H1 (cell line): ENCODE measurements at regions not wholly inside any gene's neighbourhood (a gene's known extent, or its start where the extent isn't known, plus 50 kb on each side); places are given as distances from the start of the nearest gene placed in this dataset.

Source experiments
- CTCF ChIA-PET: fragments of 300-600 bp; sonication (Branson Sonifier 250); formaldehyde crosslinking; loops from one replicate; lab custom pipeline; 2021; ENCODE audit not compliant: partially characterized antibody; lab: Charles Lee
- POLR2A ChIA-PET: fragments of 300-600 bp; sonication (Branson Sonifier 250); formaldehyde crosslinking; loops from one replicate; lab custom pipeline; 2021; ENCODE audit warnings: inconsistent platforms; ENCODE audit not compliant: partially characterized antibody; lab: Charles Lee
- DNase-seq, 2 experiments: peaks; one replicate each; pipeline versions ENCODE4 v3.0.0 to v3.0.0-alpha.2; 2010 to 2022; ENCODE audit warnings: low spot score in 2 of 2, low read depth in 1 of 2, mixed read lengths in 1 of 2
- FAIRE-seq: peaks from 2 replicates; lab custom pipeline; 2011; peaks lifted over from hg19 to GRCh38; lab: Jason Lieb, UNC
- H2AFZ ChIP-seq: 2 replicates; pipeline ENCODE4 v1.8.1; 2012; ENCODE audit warnings: low read length, inconsistent platforms
- H2AK5ac ChIP-seq: 2 replicates; pipeline ENCODE4 v1.6.1; 2013; ENCODE audit warnings: low read depth, low read length
- H2BK120ac ChIP-seq: replicated peaks from 2 replicates; pipeline ENCODE3; 2013; ENCODE audit warnings: low read depth, low read length, inconsistent platforms
- H2BK12ac ChIP-seq: 2 replicates; pipeline ENCODE4 v1.6.1; 2013; ENCODE audit warnings: low read depth, low read length
- H2BK15ac ChIP-seq: 2 replicates; pipeline ENCODE4 v1.6.1; 2013; ENCODE audit warnings: low read length
- H2BK20ac ChIP-seq: 2 replicates; pipeline ENCODE4 v1.6.1; 2013; ENCODE audit warnings: low read length
- H2BK5ac ChIP-seq: 2 replicates; pipeline ENCODE4 v1.6.1; 2013; ENCODE audit warnings: low read depth, low read length
- H3K14ac ChIP-seq: 2 replicates; pipeline ENCODE4 v1.6.1; 2013; ENCODE audit warnings: inconsistent platforms; ENCODE audit not compliant: insufficient read length
- H3K18ac ChIP-seq: 2 replicates; pipeline ENCODE4 v1.6.1; 2013; ENCODE audit warnings: low read length; ENCODE audit errors: extremely low read depth
- H3K23ac ChIP-seq: 2 replicates; pipeline ENCODE4 v1.6.1; 2013; ENCODE audit warnings: inconsistent platforms; ENCODE audit not compliant: insufficient read length
- H3K23me2 ChIP-seq: 2 replicates; pipeline ENCODE4 v1.6.1; 2013; ENCODE audit warnings: low read depth, low read length
- H3K27ac ChIP-seq: 2 replicates; pipeline ENCODE4 v1.6.1; 2011; ENCODE audit warnings: low read depth, low read length, inconsistent platforms
- H3K27me3 ChIP-seq, 4 experiments: replicated peaks in 1 of 4; 1 replicate in 1 of 4; 2 replicates in 3 of 4; pipeline versions ENCODE4 v1.6.1 to v1.8.1; 2011 to 2013; ENCODE audit warnings: low read length in 3 of 4, mild to moderate bottlenecking in 3 of 4, inconsistent platforms in 2 of 4, mixed read lengths in 2 of 4, moderate library complexity in 1 of 4; ENCODE audit not compliant: control insufficient read depth in 3 of 4, insufficient read depth in 3 of 4; ENCODE audit errors: extremely low read depth in 1 of 4
- H3K36me3 ChIP-seq, 4 experiments: 2 replicates each; pipeline versions ENCODE4 v1.6.1 to v1.8.1; 2011 to 2013; ENCODE audit warnings: mild to moderate bottlenecking in 4 of 4, low read length in 3 of 4, moderate library complexity in 2 of 4, control low read depth in 1 of 4, inconsistent platforms in 1 of 4; ENCODE audit not compliant: insufficient read depth in 4 of 4, control insufficient read depth in 2 of 4
- H3K4ac ChIP-seq: replicated peaks from 2 replicates; pipeline ENCODE3; 2013; ENCODE audit warnings: low read length, low read depth, mixed read lengths, inconsistent platforms; ENCODE audit not compliant: insufficient read length
- H3K4me1 ChIP-seq, 4 experiments: replicated peaks in 1 of 4; 1 replicate in 1 of 4; 2 replicates in 3 of 4; pipeline versions ENCODE4 v1.6.1 to v1.8.1; 2011 to 2013; ENCODE audit warnings: low read length in 3 of 4, inconsistent platforms in 2 of 4, mixed read lengths in 1 of 4; ENCODE audit not compliant: insufficient read depth in 4 of 4, control insufficient read depth in 3 of 4
- H3K4me2 ChIP-seq, 2 experiments: 2 replicates each; pipeline versions ENCODE4 v1.6.1 to v1.8.1; 2011 to 2013; ENCODE audit warnings: low read depth in 2 of 2, low read length in 2 of 2, control low read depth in 1 of 2, inconsistent platforms in 1 of 2, mild to moderate bottlenecking in 1 of 2; ENCODE audit not compliant: insufficient read depth in 1 of 2
- H3K4me3 ChIP-seq, 4 experiments: fragments of 200-600, 300-600 bp in 1 of 4; sonication (generic), shearing (Covaris generic), sonication (Bioruptor Twin) in 1 of 4; 2 replicates each; pipeline versions ENCODE4 v1.5.1 to v1.8.1; 2011 to 2016; ENCODE audit warnings: low read length in 4 of 4, low read depth in 3 of 4, control low read depth in 2 of 4, inconsistent platforms in 2 of 4, mild to moderate bottlenecking in 2 of 4, mixed read lengths in 1 of 4, moderate library complexity in 1 of 4; ENCODE audit not compliant: insufficient read depth in 2 of 4; ENCODE audit errors: extremely low read depth in 1 of 4
- H3K56ac ChIP-seq: replicated peaks from 2 replicates; pipeline ENCODE3; 2013; ENCODE audit warnings: low read depth, mild to moderate bottlenecking, mixed read lengths, low read length, inconsistent platforms; ENCODE audit not compliant: insufficient read length
- H3K79me1 ChIP-seq: 2 replicates; pipeline ENCODE4 v1.6.1; 2013; ENCODE audit warnings: low read depth, low read length, control low read depth
- H3K79me2 ChIP-seq, 2 experiments: 2 replicates each; pipeline versions ENCODE4 v1.6.1 to v1.8.1; 2012 to 2013; ENCODE audit warnings: low read length in 2 of 2, mild to moderate bottlenecking in 2 of 2, inconsistent platforms in 1 of 2; ENCODE audit not compliant: insufficient read depth in 2 of 2, control insufficient read depth in 1 of 2
- H3K9ac ChIP-seq, 4 experiments: replicated peaks in 1 of 4; 1 replicate in 1 of 4; 2 replicates in 3 of 4; pipeline versions ENCODE4 v1.6.1 to v1.8.1; 2011 to 2013; ENCODE audit warnings: low read depth in 3 of 4, low read length in 3 of 4, control low read depth in 2 of 4, mild to moderate bottlenecking in 2 of 4, moderate library complexity in 2 of 4, inconsistent platforms in 1 of 4; ENCODE audit errors: extremely low read depth in 1 of 4
- H3K9me3 ChIP-seq, 2 experiments: 2 replicates each; pipeline versions ENCODE4 v1.6.1 to v1.8.1; 2012 to 2013; ENCODE audit warnings: mild to moderate bottlenecking in 2 of 2, moderate library complexity in 2 of 2, control low read depth in 1 of 2, inconsistent platforms in 1 of 2, low read depth in 1 of 2, low read length in 1 of 2, mixed read lengths in 1 of 2; ENCODE audit not compliant: insufficient read depth in 2 of 2
- H4K20me1 ChIP-seq, 2 experiments: replicated peaks in 1 of 2; 2 replicates each; pipeline versions ENCODE3 to v1.8.1; 2011 to 2013; ENCODE audit warnings: inconsistent platforms in 2 of 2, low read length in 2 of 2, mild to moderate bottlenecking in 1 of 2; ENCODE audit not compliant: insufficient read depth in 2 of 2, control insufficient read depth in 1 of 2
- H4K5ac ChIP-seq: 2 replicates; pipeline ENCODE4 v1.6.1; 2013; ENCODE audit warnings: low read length, low read depth, mixed read lengths, inconsistent platforms; ENCODE audit not compliant: insufficient read length
- H4K8ac ChIP-seq: 2 replicates; pipeline ENCODE4 v1.8.0; 2013; ENCODE audit warnings: mild to moderate bottlenecking, moderate library complexity, low read length, inconsistent platforms; ENCODE audit not compliant: insufficient read depth; ENCODE audit errors: extremely low read depth
- H4K91ac ChIP-seq: replicated peaks from 2 replicates; pipeline ENCODE3; 2013; ENCODE audit warnings: low read length, mixed read lengths, inconsistent platforms; ENCODE audit not compliant: insufficient read length
- BRCA1 ChIP-seq: IDR thresholded peaks from 2 replicates; pipeline ENCODE4 v1.6.1; 2012; ENCODE audit warnings: low read depth, low read length, improper control_type of control experiment
- GABPA ChIP-seq: IDR thresholded peaks from 2 replicates; pipeline ENCODE4 v1.6.1; 2011; ENCODE audit warnings: mild to moderate bottlenecking, low read length, moderate library complexity, borderline replicate concordance; ENCODE audit not compliant: insufficient read depth
- SP2 ChIP-seq: IDR thresholded peaks from 2 replicates; pipeline ENCODE4 v1.6.1; 2012; ENCODE audit warnings: mild to moderate bottlenecking, low read length, inconsistent platforms
- SUZ12 ChIP-seq: fragments of 200-600 bp; sonication (generic); IDR thresholded peaks from 2 replicates; pipeline ENCODE4 v1.6.1; 2012; ENCODE audit warnings: mild to moderate bottlenecking, inconsistent platforms, low read length, moderate library complexity, mixed read lengths
- TAF1 ChIP-seq: IDR thresholded peaks from 2 replicates; pipeline ENCODE4 v1.6.1; 2011; ENCODE audit warnings: mild to moderate bottlenecking, low read depth, low read length

DNA sequence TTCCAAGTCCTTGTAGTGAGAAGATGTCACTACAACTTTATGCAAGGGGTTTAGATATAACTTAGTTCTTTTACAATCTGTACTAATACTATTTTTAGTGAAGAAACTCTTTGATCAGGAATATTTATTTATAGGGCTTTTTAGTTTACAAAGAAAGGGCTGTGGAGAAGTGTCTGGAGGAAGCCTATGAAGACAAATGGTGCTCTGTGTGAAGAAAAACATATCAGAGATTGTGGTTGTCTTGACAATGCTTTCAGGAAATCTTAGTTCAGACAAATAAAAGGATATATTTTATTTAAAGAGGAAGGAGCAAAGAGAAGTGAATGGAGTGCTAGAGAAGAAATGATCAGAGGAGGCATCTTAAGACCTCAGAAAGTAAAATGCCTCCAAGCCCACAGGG, 824.9 kb downstream of the DCDC2C start:
- Histone ChIP-seq H3K4me2 (no peak overlapping the region), H3K18ac (no peak overlapping the region), H3K4me3 (no peak overlapping the region), H3K36me3 (no peaks in the 10 kb centered on the region), H3K23ac (no peak overlapping the region), H4K5ac (no peak overlapping the region), H3K9me3 (no peaks in the 10 kb centered on the region), H4K20me1 (no peaks in the 10 kb centered on the region), H2BK12ac (no peak overlapping the region), H2AFZ (no peak overlapping the region), H3K4me1 (no peaks in the 10 kb centered on the region; a peak in 1 of 7 replicates), H2AK5ac (no peak overlapping the region), H3K23me2 (no peaks in the 10 kb centered on the region; the same call in 1 of the 2 replicates), H3K9ac (no peak overlapping the region), H3K4ac (no peak overlapping the region), H3K27me3 (no peaks in the 10 kb centered on the region), H2BK20ac (no peak overlapping the region), H2BK5ac (no peak overlapping the region), H3K27ac (no peak overlapping the region), H3K56ac (no peak overlapping the region), H2BK15ac (no peak overlapping the region), H4K91ac (no peak overlapping the region), H4K8ac (no peak overlapping the region), H3K79me2 (no peaks in the 10 kb centered on the region), H2BK120ac (no peak overlapping the region), H3K14ac (no peak overlapping the region), H3K79me1 (no peaks in the 10 kb centered on the region)
- ChIA-PET CTCF (no interaction called here), POLR2A (no interaction called here)
- FAIRE-seq (no peak), DNase-seq (no peak)
- TF ChIP-seq BRCA1 = no peak
- no peak for TF ChIP-seq GABPA
- TF ChIP-seq SP2 = no peak
- no peak for TF ChIP-seq TAF1
- no peak for TF ChIP-seq SUZ12
